Right lung (tissue), 2 donors: ENCODE measurements at regions not wholly inside any gene's neighbourhood (a gene's known extent, or its start where the extent isn't known, plus 50 kb on each side); places are given as distances from the start of the nearest gene placed in this dataset.
A peak's percentile ranks its signal among the peaks of the same experiment; 100 is the strongest.

Source experiments
- DNase-seq, 2 donors: peaks; one replicate each; pipeline ENCODE4 v3.0.0-alpha.2; 2013

DNA sequence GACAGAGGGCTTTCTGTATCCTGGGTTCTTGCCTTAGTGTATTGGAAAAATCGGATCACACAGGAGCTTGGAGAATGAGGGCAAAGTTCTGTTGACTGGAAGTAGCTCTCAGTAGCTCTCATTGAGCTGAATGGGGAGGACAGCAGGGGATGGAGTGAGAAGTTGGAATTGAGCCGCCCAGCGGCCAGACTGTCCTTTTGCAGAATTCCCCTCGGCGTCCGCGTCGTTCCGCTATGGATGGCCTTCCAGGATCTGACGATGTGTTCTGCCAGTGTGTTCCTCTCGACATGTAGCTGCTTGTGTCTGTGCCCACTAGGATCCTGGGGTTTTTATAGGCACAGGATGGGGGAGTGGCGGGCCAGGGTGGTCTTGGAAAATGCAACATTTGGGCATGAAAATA is 351.8 kb upstream of the SEMA3A start:
- no peak for DNase-seq

DNA sequence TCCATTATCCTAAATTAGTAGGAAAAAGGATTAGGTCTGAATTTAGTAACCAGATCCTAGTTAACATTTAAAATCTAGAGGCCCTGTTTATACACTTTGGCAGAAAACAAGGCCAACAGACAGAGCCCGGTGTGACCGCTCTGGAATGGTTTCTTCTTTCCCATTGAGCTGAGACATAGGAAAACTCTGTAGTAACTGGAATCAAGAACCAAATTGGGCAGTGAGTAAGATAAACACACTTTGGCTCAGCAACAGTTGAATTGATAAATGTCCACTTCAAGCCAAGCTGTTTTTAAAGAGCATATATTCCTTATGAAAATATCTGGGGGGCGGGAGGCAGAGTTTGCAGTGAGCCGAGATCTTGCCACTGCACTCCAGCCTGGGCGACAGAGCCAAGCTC is 343.7 kb upstream of the SEMA3A start:
- DNase-seq, result no peak

DNA sequence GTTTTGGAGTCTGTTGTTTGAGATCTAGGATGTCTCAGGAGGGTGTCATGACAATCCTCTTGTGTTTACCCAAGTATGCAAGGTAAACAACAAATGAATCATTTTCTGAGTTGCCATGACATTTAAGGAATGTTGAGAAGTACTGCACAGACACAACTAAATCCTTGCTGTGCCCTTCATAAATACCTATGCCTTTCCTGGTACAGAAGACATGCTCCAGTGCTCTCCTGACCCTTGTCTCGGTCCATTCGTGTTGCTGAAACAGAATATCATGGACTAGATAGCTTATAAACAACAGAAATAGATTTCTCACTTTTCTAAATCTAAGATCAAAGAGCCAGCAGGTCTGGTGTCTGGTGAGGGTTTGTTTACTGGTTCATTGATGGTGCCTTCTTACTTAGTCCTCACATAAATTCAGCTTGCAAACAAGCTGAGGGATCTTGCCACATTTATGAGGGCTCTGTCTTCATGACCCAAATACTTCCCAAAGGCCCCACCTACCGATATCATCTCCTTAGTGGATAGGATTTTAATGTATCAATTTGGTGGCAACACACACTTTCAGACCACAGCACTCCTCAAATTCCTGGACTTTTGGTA is 341.8 kb upstream of the SEMA3A start:
- no peak for DNase-seq

DNA sequence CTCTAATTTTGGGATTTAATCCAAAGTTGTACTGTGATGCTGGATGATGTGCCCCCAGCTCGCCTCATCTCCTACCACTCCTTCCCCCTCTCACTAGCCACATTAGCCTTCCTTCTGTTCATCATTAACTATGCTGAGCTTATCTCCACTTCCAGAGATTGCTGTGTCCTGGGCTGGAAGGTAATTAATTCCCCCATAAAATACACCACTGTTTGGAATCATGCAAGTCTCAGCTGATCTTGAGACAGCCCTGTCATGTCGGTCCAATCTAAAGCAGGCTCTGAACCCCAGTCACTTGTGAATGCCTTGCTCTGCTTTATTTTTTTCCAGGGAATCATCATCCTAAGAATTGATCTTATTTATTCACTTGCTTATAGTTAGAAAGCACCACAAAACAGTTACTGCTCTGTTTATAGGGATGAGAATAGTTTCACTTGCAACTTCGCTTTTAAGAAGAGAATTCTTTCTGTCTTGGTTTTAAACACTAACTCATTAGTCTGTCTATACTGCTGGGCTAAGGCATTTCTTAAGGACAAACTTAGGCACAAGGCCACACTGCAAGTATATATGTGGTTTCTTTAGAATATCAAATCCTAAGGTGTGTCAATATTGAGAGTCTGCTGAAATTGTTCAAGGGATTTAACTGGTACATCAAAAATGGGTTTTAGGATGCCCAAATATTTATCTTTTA is 341.1 kb upstream of the SEMA3A start:
- no peak for DNase-seq

DNA sequence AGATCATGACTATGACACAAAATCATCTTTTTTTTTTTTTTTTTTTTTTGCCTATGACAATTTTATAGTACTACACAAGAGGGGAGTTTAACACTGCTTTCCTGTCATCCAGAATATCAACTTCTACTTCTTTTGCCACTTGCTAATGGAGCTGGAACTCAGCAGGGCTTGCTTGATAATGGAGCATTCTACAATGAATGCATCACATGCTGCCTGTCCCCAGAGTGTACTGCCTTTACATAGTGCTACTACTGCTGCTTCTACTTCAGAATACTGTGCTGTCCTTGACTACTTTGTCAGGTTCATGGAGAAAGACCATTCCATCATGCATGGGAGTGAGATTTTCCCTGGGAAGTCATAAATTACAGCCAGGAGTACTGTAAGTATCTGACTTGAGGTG is 338.6 kb upstream of the SEMA3A start:
- no peak for DNase-seq

DNA sequence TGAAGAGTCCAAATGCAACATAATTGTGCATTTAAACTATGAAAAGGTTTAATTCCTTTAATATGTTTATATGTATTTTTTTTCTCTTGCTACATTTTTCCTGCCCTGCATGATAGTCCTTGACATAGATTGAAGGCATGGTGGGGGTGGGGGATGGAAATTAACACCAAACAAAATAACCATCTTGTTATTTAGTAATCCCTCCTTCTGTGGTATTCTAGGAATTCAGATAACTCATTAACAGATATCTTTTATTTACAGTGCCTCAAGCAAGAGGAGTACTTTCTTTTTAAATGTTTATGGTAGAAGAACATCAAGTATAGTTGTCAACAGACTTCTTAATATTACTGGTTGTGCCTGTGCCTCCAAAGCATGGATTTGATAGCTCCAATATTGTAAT is 337.6 kb upstream of the SEMA3A start:
- no peak for DNase-seq

DNA sequence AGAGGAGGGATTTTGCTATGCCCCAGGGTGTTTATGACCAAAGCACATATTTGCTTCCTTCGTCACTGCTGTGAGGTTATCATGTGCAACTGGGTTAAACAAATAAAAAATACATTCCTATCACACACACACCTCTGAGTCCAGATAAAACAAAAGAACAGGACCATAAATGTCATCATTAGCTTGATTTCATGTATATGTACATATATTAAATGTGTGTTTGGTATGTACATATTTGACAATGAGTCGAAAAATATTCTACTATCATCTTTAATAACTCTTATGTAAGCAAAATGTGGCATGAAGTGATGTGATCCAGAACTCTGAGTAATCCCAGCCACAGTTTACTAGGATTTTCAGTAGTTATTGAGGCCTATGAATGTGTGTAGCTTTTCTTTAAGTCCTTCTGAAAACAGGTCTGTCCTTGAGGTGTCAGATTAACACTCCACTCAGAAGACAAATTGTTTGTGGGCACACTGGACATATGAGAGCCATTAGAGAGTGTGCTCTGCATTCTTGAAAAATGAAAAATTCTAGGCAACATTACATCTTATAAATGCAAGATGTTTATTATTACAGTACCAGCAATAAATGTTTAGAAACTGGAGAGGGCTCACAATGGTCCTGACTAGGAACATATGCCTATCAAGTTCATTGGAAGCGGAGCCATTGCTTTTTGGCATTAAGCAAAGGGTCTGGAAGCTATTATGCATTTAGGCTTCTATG is 335.1 kb upstream of the SEMA3A start:
- DNase-seq, result no peak

DNA sequence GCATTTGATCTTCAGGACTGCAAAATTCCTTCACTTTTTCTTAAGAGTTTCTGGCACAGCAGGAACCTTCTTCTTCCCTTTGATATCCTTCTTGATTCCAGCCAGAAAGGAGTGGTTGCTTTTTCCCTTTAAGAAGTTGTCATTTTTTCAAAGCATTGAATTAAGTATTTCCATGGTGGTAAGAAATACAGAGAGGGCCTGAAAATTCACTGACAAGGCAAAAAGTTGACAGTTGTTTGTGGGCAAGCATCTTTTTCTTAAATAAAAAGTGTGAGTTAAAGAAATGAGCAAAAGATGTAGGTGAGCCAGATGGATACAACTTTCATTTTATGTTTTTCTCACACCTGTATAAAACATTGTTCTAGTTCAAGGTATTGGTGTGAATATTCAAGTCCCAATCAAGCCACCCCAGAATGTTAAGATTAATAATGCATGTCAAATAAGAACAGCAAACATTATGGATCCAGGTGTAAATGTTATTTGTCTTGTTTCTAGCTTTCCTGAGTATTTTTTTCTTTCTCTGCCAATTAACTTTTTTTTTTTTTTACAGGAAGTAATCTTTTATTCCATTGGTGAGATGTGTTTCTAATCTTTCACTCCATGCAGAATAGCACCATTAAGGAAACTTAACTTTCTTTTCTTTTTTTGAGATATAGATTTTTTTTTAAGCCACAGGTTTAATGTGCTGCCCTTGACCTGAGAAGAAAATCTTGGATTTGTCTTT is 334.3 kb upstream of the SEMA3A start:
- DNase-seq, result no peak

DNA sequence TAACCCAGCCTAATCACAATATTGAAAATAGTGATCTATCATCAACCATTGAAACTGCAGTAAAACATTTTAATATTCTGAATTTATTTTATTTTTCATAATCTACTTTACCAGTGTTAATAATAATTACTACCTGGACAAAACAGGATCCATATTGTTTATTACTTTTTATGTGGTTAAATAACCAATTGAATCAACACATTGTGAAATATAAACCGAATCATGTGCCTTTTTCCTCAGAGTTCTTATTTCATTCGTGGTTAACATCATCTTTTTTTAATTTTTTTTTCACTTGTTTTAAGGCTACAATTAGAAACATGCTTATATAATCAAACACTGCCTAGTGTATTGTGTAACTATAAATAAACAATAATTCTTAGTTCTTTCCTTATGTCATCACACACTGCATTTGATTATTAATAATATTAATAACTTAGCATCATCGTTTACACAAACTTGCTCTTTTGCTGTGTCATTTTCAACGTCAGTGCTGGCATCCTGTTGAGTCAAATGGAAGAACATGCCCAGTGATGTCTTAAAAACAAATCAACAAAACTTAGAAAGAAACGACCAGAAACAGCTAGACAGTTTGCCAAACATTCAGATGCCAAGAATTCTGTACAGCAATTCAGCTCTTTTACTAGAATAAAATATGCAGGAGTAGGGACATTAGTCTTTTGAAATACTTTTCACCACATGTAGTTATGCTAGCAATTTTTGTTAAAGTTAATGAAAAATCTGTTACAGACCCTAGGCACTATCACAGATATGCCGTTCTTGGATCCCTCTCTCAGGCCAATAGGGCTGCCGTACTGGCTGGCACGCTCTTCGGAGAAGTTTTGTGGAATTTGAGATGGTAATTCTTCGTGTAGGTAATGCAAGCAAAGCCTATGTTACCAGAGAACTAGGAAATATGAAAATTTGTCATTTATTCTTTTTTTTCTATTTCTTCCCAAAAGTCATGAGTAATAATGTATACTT is 330.4 kb upstream of the SEMA3A start:
- peak; percentile 27 to 29 for DNase-seq

DNA sequence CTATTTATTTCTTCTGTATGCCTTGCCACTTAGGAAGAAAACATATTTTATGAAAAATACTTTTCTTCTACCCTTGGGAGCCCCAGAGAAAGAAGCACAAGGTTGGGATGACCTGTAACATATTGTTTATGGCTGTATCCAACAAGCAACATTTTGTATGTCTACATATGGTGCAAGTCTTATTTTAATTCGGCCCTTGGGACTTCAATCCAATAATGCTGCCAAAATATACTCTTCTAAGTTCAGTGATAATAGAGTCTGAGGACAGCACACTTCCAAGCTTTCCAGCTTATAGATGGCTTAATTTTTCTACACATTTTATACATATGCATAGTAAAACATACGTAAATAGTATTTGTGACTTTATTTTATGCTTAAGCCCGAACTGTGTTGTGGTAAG is 318.5 kb upstream of the SEMA3A start:
- no peak for DNase-seq

DNA sequence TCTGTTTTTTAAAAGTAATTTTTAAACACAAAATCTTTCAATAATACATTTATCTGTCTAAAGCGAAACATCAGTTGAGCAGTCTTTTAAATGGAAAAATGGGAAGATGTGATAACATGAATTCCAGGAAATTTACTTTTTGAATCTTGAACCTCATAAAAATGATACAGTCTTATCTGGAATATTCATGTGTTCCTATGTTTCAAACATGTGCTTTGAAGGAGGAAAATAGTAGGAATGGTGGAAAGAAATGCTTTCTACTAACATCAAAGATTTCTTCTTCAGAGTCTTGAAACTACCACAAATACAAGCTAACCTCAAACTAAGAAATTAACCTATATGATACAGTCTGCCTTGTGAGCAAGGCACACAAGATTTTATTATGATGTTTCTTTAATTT is 317.5 kb upstream of the SEMA3A start:
- no peak for DNase-seq

DNA sequence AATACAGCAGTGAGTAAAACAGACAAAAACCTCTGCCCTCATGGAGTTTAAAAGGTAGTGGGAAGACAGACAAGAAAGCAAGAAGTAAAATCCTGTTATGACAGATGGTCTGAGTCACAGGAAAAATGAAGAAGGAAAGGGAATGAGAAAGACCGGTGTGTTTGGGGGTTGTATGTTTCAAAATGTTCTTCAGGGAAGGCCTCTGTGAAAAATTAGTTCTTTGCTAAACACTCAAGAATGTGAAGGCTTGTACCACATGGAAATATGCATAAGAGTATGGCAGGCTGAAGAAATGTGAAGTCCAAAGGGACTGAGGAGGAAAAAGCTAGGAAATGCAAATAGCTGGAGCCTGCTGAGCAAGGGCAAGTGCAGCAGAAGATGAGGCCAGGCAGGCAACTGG is 315.9 kb upstream of the SEMA3A start:
- no peak for DNase-seq

DNA sequence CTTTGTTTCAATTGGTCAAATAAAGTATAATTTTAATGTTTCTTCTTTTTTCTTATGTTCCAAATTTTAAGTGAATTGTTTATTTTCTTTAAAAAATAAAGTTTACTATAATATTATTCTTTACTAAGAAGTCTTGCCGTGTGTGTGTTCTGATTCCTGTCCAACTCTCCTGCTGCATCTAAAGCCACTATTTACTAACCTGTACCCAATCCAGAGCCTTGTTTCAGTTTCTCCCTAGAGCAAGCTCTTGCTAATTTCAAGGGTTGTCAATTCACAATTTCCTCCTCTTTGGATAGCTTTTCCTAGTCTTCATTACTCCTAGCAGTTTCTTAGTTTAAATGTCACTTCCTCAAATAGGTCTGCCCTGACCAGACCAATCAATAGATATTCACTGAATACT is 314.9 kb upstream of the SEMA3A start:
- no peak for DNase-seq

DNA sequence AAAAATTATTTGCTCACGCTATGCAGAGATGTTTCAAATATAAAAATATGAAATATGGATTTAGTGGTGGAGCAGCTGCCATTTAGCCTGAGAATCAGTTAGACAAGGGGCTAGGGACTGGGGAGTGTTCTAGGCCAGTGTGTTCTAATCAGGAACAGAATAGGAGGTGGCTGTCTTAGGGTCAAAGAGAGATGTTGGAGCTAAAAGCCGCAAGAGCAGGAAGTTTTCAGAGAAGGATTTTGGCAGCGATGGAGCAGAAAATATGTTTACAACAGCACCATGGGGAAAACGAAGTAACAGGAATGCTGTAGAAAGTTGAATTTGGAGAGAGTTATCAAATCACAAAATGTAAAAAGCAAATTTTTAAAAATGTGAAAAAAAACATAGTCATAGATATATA is 314.0 kb upstream of the SEMA3A start:
- DNase-seq, result no peak

DNA sequence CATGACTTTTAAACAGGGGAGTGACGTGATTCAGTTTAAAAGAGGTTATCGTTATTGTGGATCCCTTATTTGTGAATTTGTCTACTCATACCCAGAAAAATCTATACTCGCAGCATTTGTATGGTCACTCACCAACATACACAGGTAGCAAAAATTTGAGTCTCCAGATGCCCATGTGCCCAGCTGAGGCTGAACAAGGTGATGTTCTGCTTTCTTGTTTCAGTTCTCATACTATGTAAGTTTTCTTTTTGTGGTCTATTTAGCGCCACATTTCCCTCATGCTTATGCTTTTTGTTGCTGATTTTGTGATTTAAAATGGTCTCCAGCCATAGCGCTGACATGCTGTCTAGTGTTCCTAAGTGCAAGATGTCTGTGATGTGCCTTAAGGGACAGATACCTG is 312.9 kb upstream of the SEMA3A start:
- DNase-seq, result no peak

DNA sequence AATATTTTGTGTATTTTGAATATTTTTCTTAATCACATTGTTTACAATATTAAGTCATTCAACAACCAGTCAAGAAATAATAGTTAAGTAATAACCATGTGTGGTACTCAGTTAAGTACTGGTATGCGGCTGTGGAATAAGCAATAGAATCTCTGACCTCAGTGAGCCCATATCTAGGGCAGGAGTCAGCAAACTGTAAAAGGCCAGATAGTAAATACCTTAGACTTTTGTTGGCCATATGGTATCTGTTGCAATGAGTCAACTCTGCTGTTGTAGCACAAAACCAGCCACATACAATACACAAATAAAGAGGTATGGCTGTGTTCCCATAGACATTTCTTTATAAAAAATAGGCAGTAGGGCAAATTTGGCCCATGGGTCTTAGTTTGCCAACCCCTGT is 311.6 kb upstream of the SEMA3A start:
- DNase-seq, result no peak

DNA sequence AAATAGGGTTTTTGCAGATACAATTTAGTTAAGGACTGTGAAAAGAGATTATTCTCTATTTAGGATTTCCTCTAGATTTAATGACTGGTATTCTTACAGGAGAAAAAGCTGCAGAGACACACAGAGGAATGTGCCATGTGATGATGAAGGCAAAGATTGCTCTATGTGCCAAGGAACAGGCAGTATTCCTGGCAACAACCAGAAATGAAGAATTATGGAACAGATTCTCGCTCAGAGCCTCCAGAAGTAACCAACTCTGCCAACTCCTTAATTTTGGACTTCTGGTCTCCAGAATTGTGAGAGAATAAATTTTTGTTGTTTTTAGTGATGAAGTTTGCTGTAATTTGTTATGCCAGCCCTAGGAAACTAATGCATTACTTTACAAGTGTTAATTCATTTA is 307.6 kb upstream of the SEMA3A start:
- DNase-seq, result no peak

DNA sequence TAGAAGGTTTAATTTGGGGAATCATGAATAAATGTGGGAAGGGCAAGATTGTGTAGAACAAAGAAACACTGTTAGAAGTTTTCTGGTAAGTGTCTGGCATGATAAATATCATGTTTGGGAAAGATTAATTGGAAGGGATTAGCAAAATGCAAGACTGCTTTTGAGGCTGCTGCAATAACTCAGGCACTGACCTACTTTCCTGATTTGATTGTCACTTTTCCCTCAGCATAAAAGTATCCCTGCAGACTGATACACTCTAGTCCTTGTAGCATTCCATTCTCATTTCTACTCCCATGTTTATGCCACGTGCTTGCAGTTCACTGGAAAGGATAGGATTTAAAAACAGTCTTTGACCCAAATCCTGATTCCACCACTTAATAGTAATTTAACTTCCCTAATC is 303.3 kb upstream of the SEMA3A start:
- no peak for DNase-seq

DNA sequence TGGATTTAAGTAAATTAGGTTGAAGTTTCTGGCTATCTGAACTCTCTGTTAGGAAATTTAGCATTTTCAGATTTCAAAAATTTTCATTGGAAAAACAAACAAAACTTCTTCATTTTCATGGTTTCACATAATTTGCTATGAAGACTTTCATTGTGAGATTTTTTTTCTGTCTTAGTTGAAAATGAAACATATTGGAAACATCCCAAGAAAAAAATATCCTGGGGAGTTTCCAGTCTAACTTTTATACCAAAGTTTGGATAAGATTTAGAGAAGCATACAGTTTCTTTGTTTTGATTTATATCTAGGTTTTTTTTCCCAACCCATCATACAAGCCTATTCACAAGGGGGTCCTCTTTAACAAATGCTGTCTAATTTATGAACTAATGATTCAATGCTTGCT is 300.5 kb upstream of the SEMA3A start:
- DNase-seq, result no peak

DNA sequence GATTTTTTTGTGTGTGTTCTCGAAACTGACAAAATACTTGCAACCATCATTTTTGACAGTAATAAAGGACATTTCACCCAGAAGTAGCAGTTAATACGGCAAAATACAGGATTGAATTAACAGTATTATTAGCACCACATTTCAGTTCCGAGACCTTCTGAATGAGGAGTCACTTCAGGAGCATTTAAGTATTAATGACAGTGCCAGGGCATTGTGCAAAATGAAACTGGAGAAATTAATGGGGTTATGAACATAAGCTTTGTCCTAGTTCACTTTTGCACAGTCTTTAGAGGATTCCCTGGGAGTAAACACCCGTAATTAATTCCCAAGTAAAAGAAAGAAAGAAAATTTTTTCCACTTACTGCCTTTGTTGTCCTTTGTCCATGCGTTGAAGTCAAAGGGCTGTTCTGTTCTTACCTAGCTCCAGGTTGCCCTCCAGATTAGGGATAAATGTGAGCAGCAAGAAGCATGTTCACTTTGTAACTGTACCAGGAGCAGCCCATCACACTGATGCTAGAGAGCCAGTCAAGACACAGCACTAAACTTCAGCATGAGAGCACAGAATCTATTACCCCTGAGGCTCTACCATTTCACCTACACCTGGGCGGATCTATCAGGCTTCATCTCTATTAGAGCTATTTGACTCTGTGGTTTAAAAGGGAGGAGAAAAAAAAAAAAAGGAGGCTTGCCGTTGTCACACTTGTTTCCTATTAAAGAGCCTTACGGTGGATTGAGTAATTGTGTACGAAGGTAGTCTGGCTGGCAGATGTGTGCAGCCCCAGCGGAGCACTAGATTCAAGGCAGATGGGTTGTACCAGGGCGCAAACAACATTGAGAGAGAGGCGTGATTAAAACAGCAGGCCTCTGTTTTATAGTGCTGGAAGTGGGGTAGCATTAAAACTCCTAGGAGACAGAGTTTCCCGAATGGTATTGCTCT is 297.8 kb upstream of the SEMA3A start:
- DNase-seq, result no peak
